NCI-H128 (cell line): ENCODE measurements at regions not wholly inside any gene's neighbourhood (a gene's known extent, or its start where the extent isn't known, plus 50 kb on each side); places are given as distances from the start of the nearest gene placed in this dataset.

Experiments
- DNase-seq: peaks from one replicate; lab custom pipeline; 2025; ENCODE audit not compliant: unreplicated experiment; lab: John Stamatoyannopoulos, UW

- no peak for DNase-seq
Measured at GRCh38 chrX:98338544-98338943, 1454.8 kb downstream of the RPA4 start.

GRCh38 chrX:98350940-98351339 lies 1467.2 kb downstream of the RPA4 start:
- DNase-seq, result no peak

- DNase-seq, result no peak
Measured at GRCh38 chrX:98357146-98357545, 1473.4 kb downstream of the RPA4 start.

- DNase-seq, result no peak
Measured at GRCh38 chrX:98362630-98363029, 1478.9 kb downstream of the RPA4 start.

GRCh38 chrX:98371994-98372393 lies 1488.3 kb downstream of the RPA4 start:
- no peak for DNase-seq

- DNase-seq, result no peak
Measured at GRCh38 chrX:98379134-98379533, 1495.4 kb downstream of the RPA4 start.

GRCh38 chrX:98380106-98380505 lies 1496.4 kb downstream of the RPA4 start:
- no peak for DNase-seq

- no peak for DNase-seq
Measured at GRCh38 chrX:98380556-98380955, 1496.8 kb downstream of the RPA4 start.

- DNase-seq, result no peak
Measured at GRCh38 chrX:98398542-98398941, 1514.8 kb downstream of the RPA4 start.

GRCh38 chrX:98405376-98405775 lies 1521.7 kb downstream of the RPA4 start:
- no peak for DNase-seq

- DNase-seq, result no peak
Measured at GRCh38 chrX:98407584-98407983, 1523.9 kb downstream of the RPA4 start.

GRCh38 chrX:98409867-98410266 lies 1526.2 kb downstream of the RPA4 start:
- DNase-seq, result no peak

GRCh38 chrX:98412058-98412457 lies 1528.3 kb downstream of the RPA4 start:
- no peak for DNase-seq

- no peak for DNase-seq
Measured at GRCh38 chrX:98422536-98422935, 1538.8 kb downstream of the RPA4 start.

GRCh38 chrX:98432413-98432812 lies 1548.7 kb downstream of the RPA4 start:
- DNase-seq, result no peak

- DNase-seq, result no peak
Measured at GRCh38 chrX:98448524-98448923, 1564.8 kb downstream of the RPA4 start.

GRCh38 chrX:98452456-98452855 lies 1568.7 kb downstream of the RPA4 start:
- DNase-seq, result no peak

GRCh38 chrX:98459669-98460068 lies 1576.0 kb downstream of the RPA4 start:
- no peak for DNase-seq

- no peak for DNase-seq
Measured at GRCh38 chrX:98480606-98481005, 1596.9 kb downstream of the RPA4 start.

GRCh38 chrX:98481636-98482035 lies 1597.9 kb downstream of the RPA4 start:
- DNase-seq, result no peak

- no peak for DNase-seq
Measured at GRCh38 chrX:98490670-98491069, 1607.0 kb downstream of the RPA4 start.

- DNase-seq, result no peak
Measured at GRCh38 chrX:98501426-98501825, 1617.7 kb downstream of the RPA4 start.

- no peak for DNase-seq
Measured at GRCh38 chrX:98506907-98507306, 1623.2 kb downstream of the RPA4 start.

GRCh38 chrX:98514032-98514431 lies 1630.3 kb downstream of the RPA4 start:
- DNase-seq, result no peak
